ENCODE measurements at regions not wholly inside any gene's neighbourhood (a gene's known extent, or its start where the extent isn't known, plus 50 kb on each side); places are given as distances from the start of the nearest gene placed in this dataset.

- Histone ChIP-seq H4K20me1 (ENCODE audit: low read length) (no peaks in the 10 kb centered on the region), H3F3A (ENCODE audit: low read length, unreplicated experiment) (no peaks in the 10 kb centered on the region), H3K36me3 (ENCODE audit: low read depth, low read length) (no peaks in the 10 kb centered on the region), H3K9me2 (replicated peaks; ENCODE audit: low read length) (no peaks in the 10 kb centered on the region), H2AFZ (ENCODE audit: low read length) (no peak overlapping the region), H3K79me2 (ENCODE audit: low read length) (no peaks in the 10 kb centered on the region), H3K9ac (ENCODE audit: low read length) (no peak overlapping the region), H3K4me1 (ENCODE audit: insufficient read depth, low read length) (peaks cover 8% of the 10 kb centered on the region), H3K27ac (ENCODE audit: low read length) (no peak overlapping the region), H3K4me3 (ENCODE audit: low read length) (no peak overlapping the region), H3K27me3 (ENCODE audit: low read length) (no peaks in the 10 kb centered on the region), H3K4me2 (ENCODE audit: low read length) (no peak overlapping the region), H3K9me3 (ENCODE audit: low read length) (no peaks in the 10 kb centered on the region)
- no peak for TF ChIP-seq EZH2phosphoT487 (IDR thresholded peaks at IDR 0.05; ENCODE audit: borderline replicate concordance, low read length)
- TF ChIP-seq EZH2 (IDR thresholded peaks at IDR 0.05; ENCODE audit: low read length, unreplicated experiment): no peak
- ATAC-seq (no peak), DNase-seq (no peak)
- POLR2A ChIA-PET (ENCODE audit: unreplicated experiment): no interaction called here
- intact Hi-C loops (cut with micrococcal nuclease): no loop called here
- no TSS peak for BruUV-seq (replicated peaks)
- CTCF ChIA-PET: no interaction called here
Measured at GRCh38 chr3:150141790-150142326, 171.2 kb upstream of the PFN2 start.

GRCh38 chr3:150140614-150141321 lies 170.1 kb upstream of the PFN2 start:
- Histone ChIP-seq H3K79me2 (ENCODE audit: low read length) (no peaks in the 10 kb centered on the region), H3K4me1 (ENCODE audit: insufficient read depth, low read length) (peaks cover 6% of the 10 kb centered on the region; the same call in 1 of the 2 replicates), H3K27me3 (ENCODE audit: low read length) (no peaks in the 10 kb centered on the region), H3K9me3 (ENCODE audit: low read length) (no peaks in the 10 kb centered on the region), H3F3A (ENCODE audit: low read length, unreplicated experiment) (no peaks in the 10 kb centered on the region), H4K20me1 (ENCODE audit: low read length) (no peaks in the 10 kb centered on the region), H2AFZ (ENCODE audit: low read length) (peak overlapping the region; percentile 39; the same call in 1 of the 2 replicates), H3K4me3 (ENCODE audit: low read length) (no peak overlapping the region), H3K9ac (ENCODE audit: low read length) (no peak overlapping the region), H3K27ac (ENCODE audit: low read length) (no peak overlapping the region), H3K9me2 (replicated peaks; ENCODE audit: low read length) (no peaks in the 10 kb centered on the region), H3K36me3 (ENCODE audit: low read depth, low read length) (no peaks in the 10 kb centered on the region), H3K4me2 (ENCODE audit: low read length) (no peak overlapping the region)
- TF ChIP-seq EZH2phosphoT487 (IDR thresholded peaks at IDR 0.05; ENCODE audit: borderline replicate concordance, low read length): no peak
- no peak for TF ChIP-seq CTCF (conservative IDR thresholded peaks at IDR 0.05; ENCODE audit: low read depth, low read length)
- intact Hi-C loops (cut with micrococcal nuclease): no loop called here
- POLR2A ChIA-PET (ENCODE audit: unreplicated experiment): no interaction called here
- DNase-seq (no peak), ATAC-seq (no peak)
- CTCF ChIA-PET: no interaction called here
- no TSS peak for BruUV-seq (replicated peaks)

- H3K27me3 ChIP-seq (ENCODE audit: low read length): no peaks in the 10 kb centered on the region
- no TSS peak for BruUV-seq (replicated peaks)
- H3K4me2 ChIP-seq (ENCODE audit: low read length): no peak overlapping the region
- H2AFZ ChIP-seq (ENCODE audit: low read length): no peak overlapping the region
- H4K20me1 ChIP-seq (ENCODE audit: low read length): no peaks in the 10 kb centered on the region
- no peaks in the 10 kb centered on the region for H3K9me3 ChIP-seq (ENCODE audit: low read length)
- DNase-seq (peak; percentile 26), ATAC-seq (peak; percentile 98)
- CTCF ChIA-PET: no interaction called here
- intact Hi-C loops (cut with micrococcal nuclease): no loop called here
- H3F3A ChIP-seq (ENCODE audit: low read length, unreplicated experiment): no peaks in the 10 kb centered on the region
- no peaks in the 10 kb centered on the region for H3K9me2 ChIP-seq (replicated peaks; ENCODE audit: low read length)
- no peak overlapping the region for H3K9ac ChIP-seq (ENCODE audit: low read length)
- no peak overlapping the region for H3K4me3 ChIP-seq (ENCODE audit: low read length)
- H3K79me2 ChIP-seq (ENCODE audit: low read length): no peaks in the 10 kb centered on the region
- TF ChIP-seq EZH2 (IDR thresholded peaks at IDR 0.05; ENCODE audit: low read length, unreplicated experiment): no peak
- no peak for TF ChIP-seq CTCF (conservative IDR thresholded peaks at IDR 0.05; ENCODE audit: low read depth, low read length)
- no peak for TF ChIP-seq EZH2phosphoT487 (IDR thresholded peaks at IDR 0.05; ENCODE audit: borderline replicate concordance, low read length)
- peaks cover 6% of the 10 kb centered on the region; the same call in 1 of the 2 replicates for H3K4me1 ChIP-seq (ENCODE audit: insufficient read depth, low read length)
- no peaks in the 10 kb centered on the region for H3K36me3 ChIP-seq (ENCODE audit: low read depth, low read length)
- POLR2A ChIA-PET (ENCODE audit: unreplicated experiment): no interaction called here
- no peak overlapping the region for H3K27ac ChIP-seq (ENCODE audit: low read length)
Measured at GRCh38 chr3:150138824-150139223, 168.1 kb upstream of the PFN2 start.
